PC-9 (cell line): ENCODE measurements at regions not wholly inside any gene's neighbourhood (a gene's known extent, or its start where the extent isn't known, plus 50 kb on each side); places are given as distances from the start of the nearest gene placed in this dataset.

ENCODE experiments used
- BruUV-seq: library from RNA; stranded (reverse); fragments of 400-500 nt; replicated peaks from 2 replicates; lab custom pipeline; 2021; lab: Mats Ljungman, UMichigan
- CTCF ChIA-PET: fragments of 300-600 bp; sonication (Branson Sonifier 250); formaldehyde crosslinking; loops from one replicate; lab custom pipeline; 2022; ENCODE audit warnings: antibody characterized with exemption; lab: Charles Lee
- POLR2A ChIA-PET: fragments of 300-600 bp; sonication (Branson Sonifier 250); formaldehyde crosslinking; loops from one replicate; lab custom pipeline; 2022; ENCODE audit warnings: antibody characterized with exemption; ENCODE audit not compliant: unreplicated experiment; lab: Charles Lee
- DNase-seq, 2 experiments: peaks; one replicate each; pipeline versions ENCODE4 v3.0.0 to v3.0.0-alpha.2; 2015 to 2022; ENCODE audit warnings: mixed read lengths in 1 of 2
- H2AFZ ChIP-seq: fragments of 200-600 bp; sonication (generic); 2 replicates; pipeline ENCODE4 v1.8.1; 2017; ENCODE audit warnings: antibody characterized with exemption
- H3F3A ChIP-seq: fragments of 200-600 bp; sonication (generic); 2 replicates; pipeline ENCODE4 v1.8.1; 2017; ENCODE audit warnings: antibody characterized with exemption, mild to moderate bottlenecking, low read depth; ENCODE audit not compliant: insufficient read depth
- H3K27ac ChIP-seq: fragments of 200-600 bp; sonication (generic); 2 replicates; pipeline ENCODE4 v1.6.1; 2016; ENCODE audit warnings: mixed run types
- H3K27me3 ChIP-seq: fragments of 200-600 bp; sonication (generic); 2 replicates; pipeline ENCODE4 v1.6.1; 2016; ENCODE audit warnings: low read depth, mixed run types; ENCODE audit not compliant: insufficient read depth
- H3K36me3 ChIP-seq: fragments of 200-600 bp; sonication (generic); 2 replicates; pipeline ENCODE4 v1.6.1; 2016; ENCODE audit warnings: low read depth, mixed run types
- H3K4me1 ChIP-seq: fragments of 200-600 bp; sonication (generic); replicated peaks from 2 replicates; pipeline ENCODE4 v1.6.1; 2016; ENCODE audit warnings: mixed run types; ENCODE audit not compliant: insufficient read depth
- H3K4me2 ChIP-seq: fragments of 200-600 bp; sonication (generic); 2 replicates; pipeline ENCODE4 v1.6.1; 2017; ENCODE audit warnings: mixed run types
- H3K4me3 ChIP-seq: fragments of 200-600 bp; sonication (generic); 2 replicates; pipeline ENCODE4 v1.6.1; 2016; ENCODE audit warnings: mixed run types
- H3K79me2 ChIP-seq: fragments of 200-600 bp; sonication (generic); 2 replicates; pipeline ENCODE4 v1.6.1; 2017; ENCODE audit warnings: low read depth, mixed run types
- H3K9me2 ChIP-seq: fragments of 200-600 bp; sonication (generic); 2 replicates; pipeline ENCODE4 v1.8.1; 2017; ENCODE audit warnings: mild to moderate bottlenecking; ENCODE audit not compliant: insufficient read depth
- H3K9me3 ChIP-seq: fragments of 200-600 bp; sonication (generic); 2 replicates; pipeline ENCODE4 v1.8.1; 2016; ENCODE audit warnings: low read depth; ENCODE audit not compliant: insufficient read depth
- H4K20me1 ChIP-seq: fragments of 200-600 bp; sonication (generic); 2 replicates; pipeline ENCODE4 v1.8.1; 2017; ENCODE audit not compliant: insufficient read depth
- EZH2 ChIP-seq: fragments of 200-600 bp; sonication (generic); IDR thresholded peaks from 2 replicates; pipeline ENCODE4 v1.8.0; 2017; ENCODE audit warnings: antibody characterized with exemption, low read depth
- intact Hi-C: fragments of 100-400 bp; cut with micrococcal nuclease; formaldehyde crosslinking; loops from one replicate; pipeline ENCODE4 v1.10.0; 2022; ENCODE audit not compliant: unreplicated experiment
- TF ChIP-seq, protein P1 (sequence below): fragments of 200-600 bp; sonication (generic); conservative IDR thresholded peaks from 2 replicates; pipeline ENCODE4 v1.6.1; 2017; ENCODE audit warnings: mixed run types, antibody characterized with exemption, mild to moderate bottlenecking, moderate library complexity

DNA sequence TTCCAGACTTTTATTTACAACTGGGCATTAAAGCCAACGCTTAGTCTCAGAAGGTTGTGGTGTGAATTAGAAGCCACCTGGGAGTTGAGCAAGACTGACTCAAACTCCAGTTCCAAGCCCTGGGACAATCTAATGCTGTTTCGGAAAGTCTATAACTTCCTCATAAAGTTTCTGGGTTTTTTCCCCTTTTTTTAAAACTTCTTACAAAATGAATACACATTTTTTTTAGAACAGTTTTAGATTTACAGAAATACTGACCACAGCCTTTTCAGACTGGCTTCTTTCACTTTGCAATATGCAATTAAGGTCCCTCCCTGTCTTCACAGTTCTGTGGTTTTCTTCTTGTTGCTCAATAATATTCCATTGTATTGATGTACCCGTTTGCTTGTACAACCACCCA, 115.9 kb upstream of the TWIST2 start:
- CTCF ChIA-PET, result no interaction called here
- no TSS peak for BruUV-seq

DNA sequence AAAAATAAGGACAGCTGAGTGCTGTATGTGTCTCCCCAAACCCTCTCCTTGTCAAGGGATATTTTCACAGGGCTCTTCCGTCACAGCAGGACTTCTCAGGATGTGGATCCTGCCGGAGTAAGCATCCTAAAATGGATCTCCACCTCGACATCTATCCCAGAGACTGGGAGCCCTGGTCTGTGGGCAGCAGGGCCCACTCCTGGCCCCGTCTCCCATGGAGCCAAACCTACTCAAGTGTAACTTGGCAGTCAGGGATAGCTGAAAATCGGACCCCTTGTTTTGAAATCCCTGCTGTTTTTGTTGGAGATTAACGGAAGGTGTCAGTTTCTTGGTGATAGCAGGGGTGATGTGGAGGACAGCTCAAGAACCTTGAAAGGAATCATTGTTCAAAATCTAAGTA, 109.0 kb upstream of the TWIST2 start:
- H2AFZ ChIP-seq, result no peak overlapping the region
- peaks cover 79% of the 10 kb centered on the region for H3K27me3 ChIP-seq
- H3K4me1 ChIP-seq, result no peaks in the 10 kb centered on the region
- H3K4me2 ChIP-seq, result no peak overlapping the region
- H3K4me3 ChIP-seq, result no peak overlapping the region
- CTCF ChIA-PET, result no interaction called here
- BruUV-seq, result no TSS peak
- POLR2A ChIA-PET, result no interaction called here
- H3K9me2 ChIP-seq, result no peaks in the 10 kb centered on the region
- no peaks in the 10 kb centered on the region for H4K20me1 ChIP-seq
- H3K27ac ChIP-seq, result no peak overlapping the region
- H3K9me3 ChIP-seq, result no peaks in the 10 kb centered on the region
- no peaks in the 10 kb centered on the region for H3K79me2 ChIP-seq
- no peak for DNase-seq
- H3K36me3 ChIP-seq, result no peaks in the 10 kb centered on the region
- H3F3A ChIP-seq, result no peaks in the 10 kb centered on the region
- no peak for TF ChIP-seq EZH2
- TF ChIP-seq, protein P1, sequence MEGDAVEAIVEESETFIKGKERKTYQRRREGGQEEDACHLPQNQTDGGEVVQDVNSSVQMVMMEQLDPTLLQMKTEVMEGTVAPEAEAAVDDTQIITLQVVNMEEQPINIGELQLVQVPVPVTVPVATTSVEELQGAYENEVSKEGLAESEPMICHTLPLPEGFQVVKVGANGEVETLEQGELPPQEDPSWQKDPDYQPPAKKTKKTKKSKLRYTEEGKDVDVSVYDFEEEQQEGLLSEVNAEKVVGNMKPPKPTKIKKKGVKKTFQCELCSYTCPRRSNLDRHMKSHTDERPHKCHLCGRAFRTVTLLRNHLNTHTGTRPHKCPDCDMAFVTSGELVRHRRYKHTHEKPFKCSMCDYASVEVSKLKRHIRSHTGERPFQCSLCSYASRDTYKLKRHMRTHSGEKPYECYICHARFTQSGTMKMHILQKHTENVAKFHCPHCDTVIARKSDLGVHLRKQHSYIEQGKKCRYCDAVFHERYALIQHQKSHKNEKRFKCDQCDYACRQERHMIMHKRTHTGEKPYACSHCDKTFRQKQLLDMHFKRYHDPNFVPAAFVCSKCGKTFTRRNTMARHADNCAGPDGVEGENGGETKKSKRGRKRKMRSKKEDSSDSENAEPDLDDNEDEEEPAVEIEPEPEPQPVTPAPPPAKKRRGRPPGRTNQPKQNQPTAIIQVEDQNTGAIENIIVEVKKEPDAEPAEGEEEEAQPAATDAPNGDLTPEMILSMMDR, result no peak
- intact Hi-C loops, result no loop called here

More for the DNA sequence above, 115.9 kb upstream of the TWIST2 start:
- no peaks in the 10 kb centered on the region for H3K79me2 ChIP-seq
- no peaks in the 10 kb centered on the region for H3K9me3 ChIP-seq
- no peak overlapping the region for H2AFZ ChIP-seq
- no peaks in the 10 kb centered on the region for H3K9me2 ChIP-seq
- intact Hi-C loops, result no loop called here
- H3K4me3 ChIP-seq, result no peak overlapping the region
- H4K20me1 ChIP-seq, result no peaks in the 10 kb centered on the region
- peaks cover 64% of the 10 kb centered on the region for H3K27me3 ChIP-seq
- H3K36me3 ChIP-seq, result no peaks in the 10 kb centered on the region
- POLR2A ChIA-PET, result no interaction called here
- H3F3A ChIP-seq, result no peaks in the 10 kb centered on the region
- no peak overlapping the region for H3K27ac ChIP-seq
- H3K4me1 ChIP-seq, result no peaks in the 10 kb centered on the region
- H3K4me2 ChIP-seq, result no peak overlapping the region
- DNase-seq, result no peak
- TF ChIP-seq, protein P1, result no peak
- TF ChIP-seq EZH2, result no peak

DNA sequence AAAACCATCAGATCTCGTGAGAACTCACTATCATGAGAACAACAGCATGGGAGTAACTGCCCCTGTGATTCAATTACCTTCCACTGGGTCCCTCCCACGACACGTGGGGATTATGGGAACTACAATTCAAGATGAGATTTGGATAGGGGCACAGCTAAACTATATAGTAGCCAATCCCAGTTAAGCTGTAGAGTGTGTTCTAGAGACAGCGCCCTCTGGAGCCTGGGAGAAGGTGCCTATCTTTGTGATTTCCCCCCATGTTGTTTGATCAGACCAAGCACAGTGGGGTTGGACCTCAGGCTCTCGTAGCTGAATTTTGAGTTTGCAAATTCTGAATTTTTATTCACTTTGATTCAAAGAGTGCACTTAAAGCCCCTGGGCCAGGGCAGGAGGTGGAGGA, 108.2 kb upstream of the TWIST2 start:
- Histone ChIP-seq H3K4me2 (no peak overlapping the region), H3K27ac (no peak overlapping the region), H3F3A (no peaks in the 10 kb centered on the region), H3K9me2 (no peaks in the 10 kb centered on the region), H4K20me1 (no peaks in the 10 kb centered on the region), H3K9me3 (no peaks in the 10 kb centered on the region), H3K4me1 (no peaks in the 10 kb centered on the region), H3K27me3 (peaks cover 83% of the 10 kb centered on the region), H3K79me2 (no peaks in the 10 kb centered on the region), H3K36me3 (no peaks in the 10 kb centered on the region), H2AFZ (no peak overlapping the region), H3K4me3 (no peak overlapping the region)
- CTCF ChIA-PET, result interaction anchor here (0.6 kb wide), 1 partner anchor 235 kb away, joined by 4 read pairs; no protein-coding TSS in a partner anchor
- intact Hi-C loops, result no loop called here
- POLR2A ChIA-PET, result no interaction called here
- no peak for TF ChIP-seq EZH2
- TF ChIP-seq, protein P1, result no peak; the same call in 1 of the 2 replicates
- DNase-seq, result no peak
- BruUV-seq, result no TSS peak
